ENCODE measurements at regions not wholly inside any gene's neighbourhood (a gene's known extent, or its start where the extent isn't known, plus 50 kb on each side); places are given as distances from the start of the nearest gene placed in this dataset.
"Not testable (repeated sequence)": the region's sequence is repeated elsewhere in the genome, so short reads cannot be mapped to it uniquely, and the experiment has no call there.

DNA sequence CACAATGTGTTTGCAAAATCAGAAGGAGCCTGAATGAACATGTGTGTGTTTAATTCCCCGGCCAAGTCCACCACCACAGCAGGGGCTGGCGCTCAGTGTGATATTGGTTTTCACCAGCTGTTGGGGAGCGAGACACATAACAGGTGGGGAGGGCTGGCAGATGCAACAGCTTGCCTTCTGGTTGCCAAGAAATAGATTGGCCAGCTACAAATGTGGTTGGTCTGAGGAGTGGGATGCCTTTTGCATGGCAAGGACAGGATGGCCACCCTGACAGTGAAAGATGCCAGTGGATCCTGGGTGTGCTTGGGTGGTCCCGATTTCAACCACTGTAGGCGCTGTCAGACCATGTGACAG lies 292.5 kb upstream of the FZD8 start:
- DNase-seq (no peak), ATAC-seq (no peak), FAIRE-seq (no peak)
- H3K4me1 ChIP-seq = peaks cover 0 to 4% (median 0%) of the 10 kb centered on the region in 3 donors
- H3K27me3 ChIP-seq = no peaks in the 10 kb centered on the region
- intact Hi-C loops (cut with DNase I) = no loop called here
- H3K36me3 ChIP-seq = no peaks in the 10 kb centered on the region
- H3K4me3 ChIP-seq = no peak overlapping the region
- 67 to 81% methylated on average over 5 of the region's 5 CpGs for WGBS, 2 donors
- H3K27ac ChIP-seq = no peak overlapping the region
- TF ChIP-seq, protein P1, sequence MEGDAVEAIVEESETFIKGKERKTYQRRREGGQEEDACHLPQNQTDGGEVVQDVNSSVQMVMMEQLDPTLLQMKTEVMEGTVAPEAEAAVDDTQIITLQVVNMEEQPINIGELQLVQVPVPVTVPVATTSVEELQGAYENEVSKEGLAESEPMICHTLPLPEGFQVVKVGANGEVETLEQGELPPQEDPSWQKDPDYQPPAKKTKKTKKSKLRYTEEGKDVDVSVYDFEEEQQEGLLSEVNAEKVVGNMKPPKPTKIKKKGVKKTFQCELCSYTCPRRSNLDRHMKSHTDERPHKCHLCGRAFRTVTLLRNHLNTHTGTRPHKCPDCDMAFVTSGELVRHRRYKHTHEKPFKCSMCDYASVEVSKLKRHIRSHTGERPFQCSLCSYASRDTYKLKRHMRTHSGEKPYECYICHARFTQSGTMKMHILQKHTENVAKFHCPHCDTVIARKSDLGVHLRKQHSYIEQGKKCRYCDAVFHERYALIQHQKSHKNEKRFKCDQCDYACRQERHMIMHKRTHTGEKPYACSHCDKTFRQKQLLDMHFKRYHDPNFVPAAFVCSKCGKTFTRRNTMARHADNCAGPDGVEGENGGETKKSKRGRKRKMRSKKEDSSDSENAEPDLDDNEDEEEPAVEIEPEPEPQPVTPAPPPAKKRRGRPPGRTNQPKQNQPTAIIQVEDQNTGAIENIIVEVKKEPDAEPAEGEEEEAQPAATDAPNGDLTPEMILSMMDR (IDR thresholded peaks at IDR 0.05) = no peak
- no peaks in the 10 kb centered on the region for H3K9me3 ChIP-seq

DNA sequence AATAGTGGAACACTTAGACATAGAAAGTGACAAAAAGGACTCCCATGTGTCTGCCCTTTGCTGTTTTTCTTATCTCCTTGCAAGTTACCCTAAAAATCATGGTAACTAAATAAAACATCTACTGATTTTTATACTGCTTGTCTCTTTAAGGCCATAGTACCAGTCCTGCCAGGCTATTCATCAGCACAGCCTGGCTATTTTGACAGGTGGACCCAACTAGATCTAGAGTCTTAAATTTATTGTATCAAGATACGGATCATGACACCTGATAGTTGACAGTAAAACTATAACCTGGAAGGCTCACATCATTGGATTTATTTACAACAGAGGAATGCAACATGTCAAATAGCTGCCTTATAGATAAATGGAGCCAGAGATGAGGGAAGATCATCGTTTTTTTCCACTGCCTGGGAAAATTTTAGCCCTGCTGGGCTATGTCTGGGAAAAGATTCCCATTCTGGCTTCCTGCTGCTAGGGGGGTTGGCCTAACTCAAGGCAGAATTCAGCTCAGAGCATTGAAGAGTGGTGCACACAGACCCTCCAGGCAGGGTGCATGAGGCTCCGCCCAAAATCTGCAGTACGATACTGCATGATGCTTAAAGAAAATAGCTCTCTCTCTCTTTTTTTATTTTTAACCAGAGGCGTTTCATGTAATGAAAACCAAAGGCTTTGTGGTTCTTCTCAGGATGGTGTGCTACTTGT lies 292.0 kb upstream of the FZD8 start:
- H3K9me3 ChIP-seq = no peaks in the 10 kb centered on the region
- no peak overlapping the region for H3K27ac ChIP-seq
- H3K36me3 ChIP-seq = no peaks in the 10 kb centered on the region
- peaks cover 0 to 4% (median 0%) of the 10 kb centered on the region in 3 donors for H3K4me1 ChIP-seq
- H3K27me3 ChIP-seq = no peaks in the 10 kb centered on the region
- no peak overlapping the region for H3K4me3 ChIP-seq
- WGBS, 2 donors = 54 to 60% methylated on average over 5 of the region's 5 CpGs
- intact Hi-C loops (cut with DNase I) = no loop called here
- FAIRE-seq (no peak), DNase-seq (no peak), ATAC-seq (peak in 2 of 4 donors; percentile 46 to 59)
- TF ChIP-seq, protein P1 (IDR thresholded peaks at IDR 0.05) = no peak

DNA sequence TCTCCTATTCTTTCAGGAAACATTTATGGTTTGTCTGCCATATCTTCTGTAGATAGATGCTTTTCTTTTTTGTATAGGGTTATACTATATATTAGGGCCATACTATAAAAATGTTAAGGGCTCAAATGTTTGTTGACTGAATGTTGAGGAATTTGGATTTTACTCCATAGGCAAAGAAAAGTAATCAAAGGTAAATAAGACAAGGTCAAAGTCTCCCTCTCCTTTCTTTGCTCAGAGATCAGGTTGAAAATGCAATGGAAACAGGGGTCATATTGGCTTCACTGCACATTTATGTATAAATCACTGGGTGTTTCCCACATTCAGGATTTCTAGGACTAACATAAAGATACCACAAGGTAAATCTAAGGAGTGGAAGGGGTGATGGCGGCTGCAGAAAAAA lies 291.4 kb upstream of the FZD8 start:
- TF ChIP-seq, protein P1 (IDR thresholded peaks at IDR 0.05) = no peak
- Histone ChIP-seq H3K36me3 (no peaks in the 10 kb centered on the region), H3K9me3 (no peaks in the 10 kb centered on the region), H3K4me1 (peaks cover 0 to 4% (median 0%) of the 10 kb centered on the region in 3 donors), H3K4me3 (no peak overlapping the region), H3K27me3 (no peaks in the 10 kb centered on the region), H3K27ac (no peak overlapping the region)
- intact Hi-C loops (cut with DNase I) = no loop called here
- ATAC-seq = no peak
- 81 to 87% methylated on average over 1 of the region's 1 CpG for WGBS, 2 donors
- FAIRE-seq = no peak
- no peak for DNase-seq

DNA sequence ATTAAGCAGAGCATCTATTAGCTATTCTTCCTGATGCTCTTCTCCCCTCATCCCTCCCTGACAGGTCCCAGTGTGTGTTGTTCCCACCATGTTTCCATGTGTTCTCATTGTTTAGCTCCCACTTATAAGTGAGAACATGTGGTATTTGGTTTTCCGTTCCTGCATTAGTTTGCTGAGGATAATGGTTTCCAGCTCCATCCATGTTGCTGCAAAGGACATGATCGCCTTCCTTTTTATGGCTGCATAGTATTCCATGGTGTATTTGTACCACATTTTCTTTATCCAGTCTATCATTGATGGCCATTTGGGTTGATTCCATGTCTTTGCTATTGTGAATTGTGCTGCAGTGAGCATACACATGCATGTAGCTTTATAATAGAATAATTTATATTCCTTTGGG lies 287.9 kb upstream of the FZD8 start:
- ATAC-seq; DNase-seq; intact Hi-C loops (cut with DNase I); FAIRE-seq; H3K36me3 ChIP-seq; H3K4me1 ChIP-seq; H3K4me3 ChIP-seq; H3K27ac ChIP-seq; H3K27me3 ChIP-seq; H3K9me3 ChIP-seq: not testable (repeated sequence)
- WGBS, 2 donors = 87 to 89% methylated on average over 2 of the region's 2 CpGs

DNA sequence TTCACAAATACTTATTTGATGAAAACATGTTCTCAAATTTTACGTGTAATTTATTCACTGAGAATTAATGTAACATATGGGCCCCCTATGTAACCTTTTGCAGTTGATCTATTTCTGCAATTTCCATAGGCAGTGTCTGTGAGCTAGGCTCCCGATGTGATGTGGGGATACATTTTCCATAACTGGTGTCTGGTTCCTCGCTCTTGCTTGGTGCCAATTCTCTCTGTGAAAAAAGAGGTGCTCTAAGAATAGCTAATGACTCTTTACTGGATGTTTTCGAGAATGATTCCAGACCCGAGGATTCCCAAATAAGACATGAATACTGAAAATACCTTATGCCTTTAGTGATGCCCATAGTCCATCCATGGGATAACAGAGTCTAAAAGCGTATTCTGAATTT lies 286.7 kb upstream of the FZD8 start:
- Histone ChIP-seq H3K36me3 (no peaks in the 10 kb centered on the region), H3K4me1 (peaks cover 0 to 2% (median 0%) of the 10 kb centered on the region in 3 donors), H3K9me3 (no peaks in the 10 kb centered on the region), H3K4me3 (no peak overlapping the region), H3K27me3 (no peaks in the 10 kb centered on the region), H3K27ac (no peak overlapping the region)
- ATAC-seq (no peak), FAIRE-seq (no peak), DNase-seq (no peak)
- WGBS, 2 donors = 72 to 78% methylated on average over 6 of the region's 6 CpGs
- TF ChIP-seq, protein P1 (IDR thresholded peaks at IDR 0.05) = no peak
- intact Hi-C loops (cut with DNase I) = no loop called here
